Spleen (tissue), 11 donors: ENCODE measurements at regions not wholly inside any gene's neighbourhood (a gene's known extent, or its start where the extent isn't known, plus 50 kb on each side); places are given as distances from the start of the nearest gene placed in this dataset.
"Not testable (repeated sequence)": the region's sequence is repeated elsewhere in the genome, so short reads cannot be mapped to it uniquely, and the experiment has no call there.

Experiments used
- DNase-seq: peaks from one replicate; pipeline ENCODE4 v3.0.0-alpha.2; 2020
- H3K27ac ChIP-seq, 8 donors: fragments of 200-600 bp; sonication (generic) in 7 of 8; 1 replicate in 4 of 8; 2 replicates in 4 of 8; pipeline versions ENCODE4 v1.5.0 to v1.8.0; 2016 to 2021; ENCODE audit warnings: inconsistent platforms in 4 of 8, mild to moderate bottlenecking in 4 of 8, moderate library complexity in 1 of 8
- H3K27me3 ChIP-seq, 7 donors: fragments of 200-600 bp; sonication (generic) in 6 of 7; replicated peaks in 1 of 7; 1 replicate in 4 of 7; 2 replicates in 3 of 7; pipeline versions ENCODE4 v1.5.0 to v1.8.0; 2016 to 2021; ENCODE audit warnings: inconsistent platforms in 3 of 7, mild to moderate bottlenecking in 1 of 7
- H3K36me3 ChIP-seq, 6 donors: fragments of 200-600 bp; sonication (generic) in 5 of 6; 1 replicate in 4 of 6; 2 replicates in 2 of 6; pipeline versions ENCODE4 v1.5.0 to v1.8.0; 2016 to 2021; ENCODE audit warnings: inconsistent platforms in 2 of 6
- H3K4me1 ChIP-seq, 6 donors: fragments of 200-600 bp; sonication (generic) in 5 of 6; 1 replicate in 3 of 6; 2 replicates in 3 of 6; pipeline versions ENCODE4 v1.5.0 to v1.8.0; 2016 to 2021; ENCODE audit warnings: inconsistent platforms in 3 of 6
- H3K4me3 ChIP-seq, 8 donors: fragments of 200-600 bp; sonication (generic) in 7 of 8; 1 replicate in 4 of 8; 2 replicates in 4 of 8; pipeline versions ENCODE4 v1.5.0 to v1.8.0; 2016 to 2021; ENCODE audit warnings: inconsistent platforms in 4 of 8, mild to moderate bottlenecking in 4 of 8, moderate library complexity in 2 of 8
- H3K9me3 ChIP-seq, 8 donors: fragments of 200-600 bp; sonication (generic) in 7 of 8; 1 replicate in 4 of 8; 2 replicates in 4 of 8; pipeline versions ENCODE4 v1.5.0 to v1.8.0; 2016 to 2021; ENCODE audit warnings: inconsistent platforms in 4 of 8
- CTCF ChIP-seq, 11 experiments: fragments of 200-600 bp in 7 of 11; fragments of 450-650 bp in 4 of 11; sonication (generic) in 4 of 11; IDR thresholded peaks in 8 of 11; conservative IDR thresholded peaks in 3 of 11; 1 replicate in 7 of 11; 2 replicates in 4 of 11; pipeline versions ENCODE4 v1.4.0 to v1.8.0; 2016 to 2021; ENCODE audit warnings: antibody characterized with exemption in 11 of 11, inconsistent platforms in 4 of 11, mild to moderate bottlenecking in 1 of 11
- POLR2A ChIP-seq, 3 donors: fragments of 450-650 bp; IDR thresholded peaks; one replicate each; pipeline ENCODE4 v1.5.1; 2017; ENCODE audit warnings: antibody characterized with exemption in 3 of 3, mild to moderate bottlenecking in 1 of 3
- POLR2AphosphoS5 ChIP-seq, 3 donors: sonication (generic); formaldehyde crosslinking; IDR thresholded peaks; one replicate each; pipeline ENCODE4 v1.5.1; 2017; ENCODE audit warnings: antibody characterized with exemption in 3 of 3
- WGBS, 5 donors: extraction: QIAGEN DNeasy Blood & Tissue Kit in 3 of 5; methylation state at CpG; one replicate each; pipeline versions ENCODE4 v1.1.5 to v1.1.7; 2013 to 2018; 5-methylcytosine and 5-hydroxymethylcytosine counted together
- intact Hi-C: fragments of 100-400 bp; cut with DNase I; formaldehyde crosslinking; loops from one replicate; pipeline ENCODE4 v1.15.0; 2023; ENCODE audit warnings: low total_unique reads
- donor health status: healthy with polysubstance abuse.
- donor health status: DM: no; HTN: no; CAD: no; lungs with moderate emphysema.
- donor health status: DM: no; HTN: no; CAD: no.
- donor health status: Bipolar disorder and iron deficiency.
- donor health status: healthy.
- donor health status: DM: no; HTN: no; CAD: no.
- donor health status: DM: yes; HTN: yes; CAD: no.

- Histone ChIP-seq H3K36me3 (no peaks in the 10 kb centered on the region), H3K4me3 (no peak overlapping the region), H3K4me1 (no peaks in the 10 kb centered on the region), H3K27me3 (peaks cover 0 to 41% (median 0%) of the 10 kb centered on the region in 7 donors), H3K27ac (no peak overlapping the region), H3K9me3 (no peaks in the 10 kb centered on the region)
- WGBS, 5 donors, result 78 to 83% (median 80%) methylated on average over 12 of the region's 12 CpGs
- intact Hi-C loops, result no loop called here
- TF ChIP-seq CTCF (IDR thresholded peaks at IDR 0.05 in 8 of 11, conservative IDR thresholded peaks at IDR 0.05 in 3 of 11) (no peak), POLR2AphosphoS5 (IDR thresholded peaks at IDR 0.05) (no peak), POLR2A (IDR thresholded peaks at IDR 0.05) (no peak)
- DNase-seq, result no peak
Measured at GRCh38 chr6:168938546-168938945, 315.1 kb downstream of the THBS2 start.

GRCh38 chr6:168937054-168937453, 316.6 kb downstream of the THBS2 start:
- Histone ChIP-seq H3K4me3 (no peak overlapping the region), H3K36me3 (no peaks in the 10 kb centered on the region), H3K9me3 (peaks cover 0 to 6% (median 0%) of the 10 kb centered on the region in 8 donors), H3K4me1 (no peaks in the 10 kb centered on the region), H3K27ac (no peak overlapping the region), H3K27me3 (peaks cover 0 to 41% (median 0%) of the 10 kb centered on the region in 7 donors)
- intact Hi-C loops, result no loop called here
- TF ChIP-seq POLR2AphosphoS5 (IDR thresholded peaks at IDR 0.05) (no peak), CTCF (IDR thresholded peaks at IDR 0.05 in 8 of 11, conservative IDR thresholded peaks at IDR 0.05 in 3 of 11) (no peak), POLR2A (IDR thresholded peaks at IDR 0.05) (no peak)
- no peak for DNase-seq
- 73 to 84% (median 75%) methylated on average over 7 of the region's 7 CpGs for WGBS, 5 donors

GRCh38 chr6:168935628-168936010, 318.0 kb downstream of the THBS2 start:
- peaks cover 0 to 7% (median 0%) of the 10 kb centered on the region in 8 donors for H3K9me3 ChIP-seq
- no peak overlapping the region for H3K27ac ChIP-seq
- no peaks in the 10 kb centered on the region for H3K36me3 ChIP-seq
- H3K4me3 ChIP-seq, result no peak overlapping the region
- H3K4me1 ChIP-seq, result no peaks in the 10 kb centered on the region
- intact Hi-C loops, result no loop called here
- H3K27me3 ChIP-seq, result peaks cover 0 to 35% (median 0%) of the 10 kb centered on the region in 7 donors
- TF ChIP-seq CTCF (IDR thresholded peaks at IDR 0.05 in 8 of 11, conservative IDR thresholded peaks at IDR 0.05 in 3 of 11), result no peak
- WGBS, 5 donors, result 60 to 74% (median 63%) methylated on average over 10 of the region's 10 CpGs
- DNase-seq, result no peak

GRCh38 chr6:168934660-168935627, 318.7 kb downstream of the THBS2 start:
- intact Hi-C loops, result no loop called here
- TF ChIP-seq POLR2AphosphoS5 (IDR thresholded peaks at IDR 0.05) (no peak), POLR2A (IDR thresholded peaks at IDR 0.05) (no peak), CTCF (IDR thresholded peaks at IDR 0.05 in 8 of 11, conservative IDR thresholded peaks at IDR 0.05 in 3 of 11) (no peak)
- peaks cover 0 to 7% (median 0%) of the 10 kb centered on the region in 8 donors for H3K9me3 ChIP-seq
- WGBS, 5 donors, result 52 to 59% (median 54%) methylated on average over 24 to 25 of the region's 25 CpGs
- no peaks in the 10 kb centered on the region for H3K4me1 ChIP-seq
- H3K36me3 ChIP-seq, result no peaks in the 10 kb centered on the region
- H3K4me3 ChIP-seq, result no peak overlapping the region
- DNase-seq, result no peak
- H3K27me3 ChIP-seq, result peaks cover 0 to 30% (median 0%) of the 10 kb centered on the region in 7 donors
- H3K27ac ChIP-seq, result no peak overlapping the region

GRCh38 chr6:168932171-168932570, 321.5 kb downstream of the THBS2 start:
- H3K36me3 ChIP-seq, H3K27ac ChIP-seq, intact Hi-C loops, H3K9me3 ChIP-seq, DNase-seq, H3K4me1 ChIP-seq, H3K4me3 ChIP-seq: not testable (repeated sequence)
- H3K27me3 ChIP-seq, result peaks cover 0 to 14% (median 0%) of the 10 kb centered on the region in 7 donors
- 81 to 90% (median 86%) methylated on average over 13 to 16 of the region's 16 CpGs for WGBS, 5 donors

- H3K9me3 ChIP-seq, DNase-seq, H3K36me3 ChIP-seq, H3K27ac ChIP-seq, H3K4me1 ChIP-seq, intact Hi-C loops, H3K4me3 ChIP-seq: not testable (repeated sequence)
- H3K27me3 ChIP-seq, result peaks cover 0 to 10% (median 0%) of the 10 kb centered on the region in 7 donors
- WGBS, 5 donors, result 72 to 80% (median 76%) methylated on average over 11 to 17 of the region's 17 CpGs
Measured at GRCh38 chr6:168931072-168931471, 322.6 kb downstream of the THBS2 start.
